ENCODE measurements at regions not wholly inside any gene's neighbourhood (a gene's known extent, or its start where the extent isn't known, plus 50 kb on each side); places are given as distances from the start of the nearest gene placed in this dataset.

DNA sequence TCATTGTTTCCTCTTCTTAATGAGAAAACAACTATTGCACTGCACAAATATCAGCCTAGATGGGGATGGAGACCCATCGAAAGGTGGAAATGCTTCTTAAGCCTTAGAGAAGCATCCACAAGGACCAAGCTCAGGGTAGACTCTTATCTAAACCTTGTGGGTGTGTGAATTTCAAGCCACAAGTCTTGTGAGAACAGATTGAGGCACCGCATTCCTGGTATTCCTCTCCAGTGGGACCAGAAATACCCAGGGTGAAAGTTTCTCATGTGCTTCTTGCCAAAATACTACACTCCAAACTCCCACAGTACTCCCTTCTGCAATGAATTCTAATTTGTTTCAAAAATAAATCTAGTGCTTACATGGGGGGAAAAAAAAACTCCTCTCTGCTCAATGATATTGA, 375.6 kb downstream of the PDGFC start:
- H3K27ac Mint-ChIP-seq (ENCODE audit: unreplicated experiment) = peak overlapping the region; percentile 66
- TF ChIP-seq, protein P1, sequence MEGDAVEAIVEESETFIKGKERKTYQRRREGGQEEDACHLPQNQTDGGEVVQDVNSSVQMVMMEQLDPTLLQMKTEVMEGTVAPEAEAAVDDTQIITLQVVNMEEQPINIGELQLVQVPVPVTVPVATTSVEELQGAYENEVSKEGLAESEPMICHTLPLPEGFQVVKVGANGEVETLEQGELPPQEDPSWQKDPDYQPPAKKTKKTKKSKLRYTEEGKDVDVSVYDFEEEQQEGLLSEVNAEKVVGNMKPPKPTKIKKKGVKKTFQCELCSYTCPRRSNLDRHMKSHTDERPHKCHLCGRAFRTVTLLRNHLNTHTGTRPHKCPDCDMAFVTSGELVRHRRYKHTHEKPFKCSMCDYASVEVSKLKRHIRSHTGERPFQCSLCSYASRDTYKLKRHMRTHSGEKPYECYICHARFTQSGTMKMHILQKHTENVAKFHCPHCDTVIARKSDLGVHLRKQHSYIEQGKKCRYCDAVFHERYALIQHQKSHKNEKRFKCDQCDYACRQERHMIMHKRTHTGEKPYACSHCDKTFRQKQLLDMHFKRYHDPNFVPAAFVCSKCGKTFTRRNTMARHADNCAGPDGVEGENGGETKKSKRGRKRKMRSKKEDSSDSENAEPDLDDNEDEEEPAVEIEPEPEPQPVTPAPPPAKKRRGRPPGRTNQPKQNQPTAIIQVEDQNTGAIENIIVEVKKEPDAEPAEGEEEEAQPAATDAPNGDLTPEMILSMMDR (IDR thresholded peaks at IDR 0.05) = peak; percentile 52
- DNase-seq (ENCODE audit: low spot score) = no peak
- H3K4me1 Mint-ChIP-seq (ENCODE audit: low read depth) = peaks cover 60% of the 10 kb centered on the region
- H3K36me3 Mint-ChIP-seq (ENCODE audit: low read depth) = peaks cover 2% of the 10 kb centered on the region
- no peak overlapping the region for H3K4me3 Mint-ChIP-seq (ENCODE audit: unreplicated experiment)
- H3K9me3 Mint-ChIP-seq (ENCODE audit: low read depth) = no peaks in the 10 kb centered on the region
- H3K27me3 Mint-ChIP-seq (ENCODE audit: low read depth) = no peaks in the 10 kb centered on the region

DNA sequence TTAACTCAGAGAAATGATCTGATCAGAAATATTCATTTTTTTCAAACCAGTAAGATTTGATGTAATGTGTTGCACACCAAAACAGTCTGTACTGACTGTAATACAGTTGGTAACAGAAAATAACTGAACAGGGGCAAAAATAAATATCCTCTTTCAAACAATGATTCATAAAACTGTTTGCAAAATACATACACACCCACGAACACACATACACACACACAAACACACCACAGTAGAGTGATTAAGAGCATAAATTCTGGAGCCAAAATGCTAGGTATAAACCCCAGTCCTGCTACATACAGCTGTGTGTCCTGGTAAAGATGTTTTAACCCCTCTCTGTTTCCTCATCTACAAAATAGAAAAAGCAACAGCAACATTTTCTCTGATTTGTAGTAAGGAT, 376.6 kb downstream of the PDGFC start:
- Mint-ChIP-seq H3K36me3 (ENCODE audit: low read depth) (peaks cover 2% of the 10 kb centered on the region), H3K9me3 (ENCODE audit: low read depth) (no peaks in the 10 kb centered on the region), H3K27ac (ENCODE audit: unreplicated experiment) (peak overlapping the region; percentile 82), H3K4me1 (ENCODE audit: low read depth) (peaks cover 60% of the 10 kb centered on the region), H3K4me3 (ENCODE audit: unreplicated experiment) (no peak overlapping the region), H3K27me3 (ENCODE audit: low read depth) (no peaks in the 10 kb centered on the region)
- no peak for DNase-seq (ENCODE audit: low spot score)
- TF ChIP-seq, protein P1 (IDR thresholded peaks at IDR 0.05) = no peak

DNA sequence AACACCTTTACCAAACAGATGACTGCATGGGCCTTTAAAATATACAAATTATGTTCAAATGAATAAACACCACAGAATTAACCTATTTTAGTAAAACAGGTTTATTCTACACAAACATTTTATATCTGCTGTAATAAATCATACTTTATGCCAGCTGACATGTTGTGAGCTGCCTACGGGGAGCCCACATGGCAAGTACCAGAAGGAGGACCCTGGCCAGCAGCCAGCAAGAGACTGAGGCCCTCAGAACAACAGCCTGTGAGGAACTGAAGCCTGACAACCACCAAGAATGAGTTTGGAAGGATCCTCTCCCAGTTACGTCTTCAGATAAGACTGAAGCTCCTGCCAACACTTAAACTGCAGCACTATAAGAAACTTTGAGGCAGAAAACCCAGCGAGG, 377.0 kb downstream of the PDGFC start:
- H3K4me1 Mint-ChIP-seq (ENCODE audit: low read depth) = peaks cover 58% of the 10 kb centered on the region
- peaks cover 1% of the 10 kb centered on the region for H3K36me3 Mint-ChIP-seq (ENCODE audit: low read depth)
- no peaks in the 10 kb centered on the region for H3K9me3 Mint-ChIP-seq (ENCODE audit: low read depth)
- H3K27ac Mint-ChIP-seq (ENCODE audit: unreplicated experiment) = peak overlapping the region; percentile 82
- TF ChIP-seq, protein P1 (IDR thresholded peaks at IDR 0.05) = no peak
- DNase-seq (ENCODE audit: low spot score) = no peak
- H3K27me3 Mint-ChIP-seq (ENCODE audit: low read depth) = no peaks in the 10 kb centered on the region
- no peak overlapping the region for H3K4me3 Mint-ChIP-seq (ENCODE audit: unreplicated experiment)

DNA sequence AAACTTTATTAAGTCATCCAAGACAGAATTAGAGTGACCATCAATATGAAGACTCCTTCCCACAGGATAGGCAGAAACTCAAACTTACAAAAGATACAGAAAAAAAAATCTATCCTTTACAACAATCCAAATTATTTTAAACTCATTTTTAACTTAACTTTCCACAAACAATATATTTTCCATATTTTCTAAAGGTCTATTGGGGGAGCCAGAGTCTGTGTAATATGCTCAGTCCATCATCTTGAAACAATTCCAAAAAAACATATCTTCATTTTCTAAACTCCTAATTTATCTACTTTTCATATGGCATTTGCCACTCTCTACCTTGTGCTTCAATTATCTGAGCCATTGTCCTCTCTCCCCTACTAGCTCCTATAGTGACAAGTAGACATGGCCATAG, 378.1 kb downstream of the PDGFC start:
- Mint-ChIP-seq H3K27ac (ENCODE audit: unreplicated experiment) (no peak overlapping the region), H3K4me3 (ENCODE audit: unreplicated experiment) (no peak overlapping the region), H3K36me3 (ENCODE audit: low read depth) (no peaks in the 10 kb centered on the region), H3K4me1 (ENCODE audit: low read depth) (peaks cover 48% of the 10 kb centered on the region), H3K9me3 (ENCODE audit: low read depth) (no peaks in the 10 kb centered on the region), H3K27me3 (ENCODE audit: low read depth) (no peaks in the 10 kb centered on the region)
- DNase-seq (ENCODE audit: low spot score) = no peak
- TF ChIP-seq, protein P1 (IDR thresholded peaks at IDR 0.05) = peak; percentile 77

DNA sequence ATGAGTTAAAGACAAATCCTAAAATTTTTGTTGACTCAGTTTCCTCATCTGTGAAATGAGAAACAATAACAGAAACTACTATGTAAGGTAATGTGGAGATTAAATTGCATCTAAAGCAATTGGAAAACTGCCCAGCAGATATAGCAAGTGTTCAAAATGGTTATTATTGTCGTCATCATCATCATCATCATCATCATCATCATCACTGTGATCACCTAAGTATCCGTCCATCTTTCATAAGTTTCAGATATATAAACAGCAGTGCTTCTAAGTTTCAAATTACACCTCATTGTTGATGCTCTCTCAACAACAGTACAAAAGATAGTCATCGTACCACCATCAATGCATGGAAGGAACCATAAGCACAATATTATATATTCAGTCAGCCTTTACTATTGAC, 379.9 kb downstream of the PDGFC start:
- Mint-ChIP-seq H3K9me3 (ENCODE audit: low read depth) (no peaks in the 10 kb centered on the region), H3K27ac (ENCODE audit: unreplicated experiment) (no peak overlapping the region), H3K27me3 (ENCODE audit: low read depth) (no peaks in the 10 kb centered on the region), H3K36me3 (ENCODE audit: low read depth) (no peaks in the 10 kb centered on the region), H3K4me1 (ENCODE audit: low read depth) (peaks cover 30% of the 10 kb centered on the region), H3K4me3 (ENCODE audit: unreplicated experiment) (no peak overlapping the region)
- DNase-seq (ENCODE audit: low spot score) = no peak
- TF ChIP-seq, protein P1 (IDR thresholded peaks at IDR 0.05) = no peak
